ENCODE measurements at regions not wholly inside any gene's neighbourhood (a gene's known extent, or its start where the extent isn't known, plus 50 kb on each side); places are given as distances from the start of the nearest gene placed in this dataset.

DNA sequence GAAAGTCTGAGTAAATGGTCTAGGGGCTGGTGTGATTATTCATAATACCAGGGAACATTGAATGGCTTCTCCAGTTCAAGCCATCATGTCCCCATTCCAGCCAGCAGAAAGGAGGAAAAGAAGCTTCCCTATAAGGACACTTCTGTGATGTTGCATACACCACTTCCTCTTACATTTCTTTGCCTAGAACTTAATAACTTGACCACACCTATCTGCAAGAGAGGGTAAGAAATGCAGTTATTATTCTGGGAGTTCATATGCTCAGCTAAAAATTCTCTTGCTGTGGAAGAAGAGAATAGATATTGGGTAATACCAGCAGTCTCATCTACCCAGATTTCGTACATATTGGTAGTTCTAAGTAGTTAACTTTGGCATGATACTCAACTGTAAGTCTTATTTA is 166.1 kb downstream of the SLC28A3 start:
- ChIA-PET CTCF (interaction anchor here (0.5 to 4.3 kb wide), 14 partner anchors 8 to 250 kb away, joined by 3 to 45 read pairs (median 8); no protein-coding TSS in a partner anchor), POLR2A (no interaction called here)
- no peak for TF ChIP-seq EP300 (IDR thresholded peaks at IDR 0.05; ENCODE audit: borderline replicate concordance in 1 of 2, low read depth in 1 of 2, low read length in 1 of 2)
- no peak for TF ChIP-seq TEAD4 (IDR thresholded peaks at IDR 0.05; ENCODE audit: borderline replicate concordance, insufficient read depth)
- TF ChIP-seq, protein P1, sequence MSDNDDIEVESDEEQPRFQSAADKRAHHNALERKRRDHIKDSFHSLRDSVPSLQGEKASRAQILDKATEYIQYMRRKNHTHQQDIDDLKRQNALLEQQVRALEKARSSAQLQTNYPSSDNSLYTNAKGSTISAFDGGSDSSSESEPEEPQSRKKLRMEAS (IDR thresholded peaks at IDR 0.05; ENCODE audit: low read depth), result no peak
- TF ChIP-seq, protein P2, sequence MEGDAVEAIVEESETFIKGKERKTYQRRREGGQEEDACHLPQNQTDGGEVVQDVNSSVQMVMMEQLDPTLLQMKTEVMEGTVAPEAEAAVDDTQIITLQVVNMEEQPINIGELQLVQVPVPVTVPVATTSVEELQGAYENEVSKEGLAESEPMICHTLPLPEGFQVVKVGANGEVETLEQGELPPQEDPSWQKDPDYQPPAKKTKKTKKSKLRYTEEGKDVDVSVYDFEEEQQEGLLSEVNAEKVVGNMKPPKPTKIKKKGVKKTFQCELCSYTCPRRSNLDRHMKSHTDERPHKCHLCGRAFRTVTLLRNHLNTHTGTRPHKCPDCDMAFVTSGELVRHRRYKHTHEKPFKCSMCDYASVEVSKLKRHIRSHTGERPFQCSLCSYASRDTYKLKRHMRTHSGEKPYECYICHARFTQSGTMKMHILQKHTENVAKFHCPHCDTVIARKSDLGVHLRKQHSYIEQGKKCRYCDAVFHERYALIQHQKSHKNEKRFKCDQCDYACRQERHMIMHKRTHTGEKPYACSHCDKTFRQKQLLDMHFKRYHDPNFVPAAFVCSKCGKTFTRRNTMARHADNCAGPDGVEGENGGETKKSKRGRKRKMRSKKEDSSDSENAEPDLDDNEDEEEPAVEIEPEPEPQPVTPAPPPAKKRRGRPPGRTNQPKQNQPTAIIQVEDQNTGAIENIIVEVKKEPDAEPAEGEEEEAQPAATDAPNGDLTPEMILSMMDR (IDR thresholded peaks at IDR 0.05), result no peak
- TF ChIP-seq RFX5 (IDR thresholded peaks at IDR 0.05; ENCODE audit: low read length), result no peak
- TF ChIP-seq RAD21 (IDR thresholded peaks at IDR 0.05; ENCODE audit: low read length), result no peak
- TF ChIP-seq NRF1 (IDR thresholded peaks at IDR 0.05; ENCODE audit: low read depth, low read length), result no peak
- TF ChIP-seq YY1 (IDR thresholded peaks at IDR 0.05; ENCODE audit: low read depth), result no peak
- no peak for TF ChIP-seq SIN3A (IDR thresholded peaks at IDR 0.05; ENCODE audit: borderline replicate concordance, low read depth, low read length)
- no peak for TF ChIP-seq NFIC (IDR thresholded peaks at IDR 0.05; ENCODE audit: borderline replicate concordance)
- no peak for TF ChIP-seq JUND (IDR thresholded peaks at IDR 0.05)
- TF ChIP-seq MEF2A (IDR thresholded peaks at IDR 0.05; ENCODE audit: borderline replicate concordance, low read depth), result no peak
- TF ChIP-seq, protein P3, sequence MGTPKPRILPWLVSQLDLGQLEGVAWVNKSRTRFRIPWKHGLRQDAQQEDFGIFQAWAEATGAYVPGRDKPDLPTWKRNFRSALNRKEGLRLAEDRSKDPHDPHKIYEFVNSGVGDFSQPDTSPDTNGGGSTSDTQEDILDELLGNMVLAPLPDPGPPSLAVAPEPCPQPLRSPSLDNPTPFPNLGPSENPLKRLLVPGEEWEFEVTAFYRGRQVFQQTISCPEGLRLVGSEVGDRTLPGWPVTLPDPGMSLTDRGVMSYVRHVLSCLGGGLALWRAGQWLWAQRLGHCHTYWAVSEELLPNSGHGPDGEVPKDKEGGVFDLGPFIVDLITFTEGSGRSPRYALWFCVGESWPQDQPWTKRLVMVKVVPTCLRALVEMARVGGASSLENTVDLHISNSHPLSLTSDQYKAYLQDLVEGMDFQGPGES (IDR thresholded peaks at IDR 0.05; ENCODE audit: low read depth, low read length), result no peak
- TF ChIP-seq GATA2 (CRISPR knock-in tag; IDR thresholded peaks at IDR 0.05), result no peak
- TF ChIP-seq, protein P4, sequence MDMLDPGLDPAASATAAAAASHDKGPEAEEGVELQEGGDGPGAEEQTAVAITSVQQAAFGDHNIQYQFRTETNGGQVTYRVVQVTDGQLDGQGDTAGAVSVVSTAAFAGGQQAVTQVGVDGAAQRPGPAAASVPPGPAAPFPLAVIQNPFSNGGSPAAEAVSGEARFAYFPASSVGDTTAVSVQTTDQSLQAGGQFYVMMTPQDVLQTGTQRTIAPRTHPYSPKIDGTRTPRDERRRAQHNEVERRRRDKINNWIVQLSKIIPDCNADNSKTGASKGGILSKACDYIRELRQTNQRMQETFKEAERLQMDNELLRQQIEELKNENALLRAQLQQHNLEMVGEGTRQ (IDR thresholded peaks at IDR 0.05; ENCODE audit: borderline replicate concordance, low read depth, low read length), result no peak
- no peak for TF ChIP-seq ELF1 (IDR thresholded peaks at IDR 0.05)
- TF ChIP-seq CHD2 (IDR thresholded peaks at IDR 0.05; ENCODE audit: low read length, partially characterized antibody), result no peak
- TF ChIP-seq FOXM1 (IDR thresholded peaks at IDR 0.05; ENCODE audit: low read depth), result no peak
- no peak for TF ChIP-seq TAF1 (IDR thresholded peaks at IDR 0.05; ENCODE audit: borderline replicate concordance, low read depth, low read length)
- 68% methylated on average over 1 of the region's 1 CpG for WGBS (ENCODE audit: low lambda C conversion rate)
- peaks cover 10 to 21% of the 10 kb centered on the region in 2 experiments for H3K4me1 ChIP-seq (ENCODE audit: control insufficient read depth in 1 of 2, insufficient read depth in 2 of 2, low read depth in 1 of 2, low read length in 1 of 2)
- H3K27ac ChIP-seq (ENCODE audit: low read depth in 2 of 2, low read length in 1 of 2), result no peak overlapping the region
- H3K9me3 ChIP-seq, result no peaks in the 10 kb centered on the region
- peaks cover 25% of the 10 kb centered on the region for H3F3A ChIP-seq (replicated peaks; ENCODE audit: insufficient read depth)
- no peaks in the 10 kb centered on the region for H3K79me2 ChIP-seq (ENCODE audit: insufficient read depth)
- no peaks in the 10 kb centered on the region for H3K27me3 ChIP-seq (ENCODE audit: insufficient read depth)
- no peak overlapping the region for H2AFZ ChIP-seq (ENCODE audit: low read depth)
- H3K9ac ChIP-seq, result no peak overlapping the region
- no peak overlapping the region for H3K4me2 ChIP-seq
- no peak overlapping the region for H3K4me3 ChIP-seq (ENCODE audit: low read depth in 2 of 2, low read length in 1 of 2)
- no peaks in the 10 kb centered on the region for H3K9me2 ChIP-seq
- no peaks in the 10 kb centered on the region for H3K36me3 ChIP-seq (replicated peaks in 1 of 2; ENCODE audit: control insufficient read depth in 1 of 2, insufficient read depth in 2 of 2, low read length in 1 of 2)
- H4K20me1 ChIP-seq (ENCODE audit: insufficient read depth), result no peaks in the 10 kb centered on the region
- no peak for DNase-seq

All from SK-N-SH (cell line).